ENCODE measurements at regions not wholly inside any gene's neighbourhood (a gene's known extent, or its start where the extent isn't known, plus 50 kb on each side); places are given as distances from the start of the nearest gene placed in this dataset.
"Not testable (repeated sequence)": the region's sequence is repeated elsewhere in the genome, so short reads cannot be mapped to it uniquely, and the experiment has no call there.

DNA sequence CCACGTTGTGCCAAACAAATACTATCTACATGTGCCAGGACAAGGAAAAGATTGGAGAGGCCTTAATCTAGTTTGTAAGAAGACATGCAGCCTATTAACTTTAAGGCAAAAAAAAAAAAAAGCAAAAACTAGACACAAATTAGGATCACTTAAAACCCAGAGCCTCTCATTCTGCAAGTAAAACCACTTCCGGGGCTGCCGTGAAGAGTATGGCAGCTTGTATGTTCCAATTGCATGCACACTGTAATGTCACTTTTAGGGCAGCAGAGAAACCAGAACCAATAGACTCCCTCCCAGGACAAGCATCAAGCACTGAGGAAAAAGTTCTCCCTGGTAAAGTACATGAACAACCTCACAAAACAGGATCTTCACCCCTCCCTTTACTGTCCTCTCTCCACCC lies 70.6 kb downstream of the RSL24D1 start:
- no peak for DNase-seq (ENCODE audit: low read depth)

DNA sequence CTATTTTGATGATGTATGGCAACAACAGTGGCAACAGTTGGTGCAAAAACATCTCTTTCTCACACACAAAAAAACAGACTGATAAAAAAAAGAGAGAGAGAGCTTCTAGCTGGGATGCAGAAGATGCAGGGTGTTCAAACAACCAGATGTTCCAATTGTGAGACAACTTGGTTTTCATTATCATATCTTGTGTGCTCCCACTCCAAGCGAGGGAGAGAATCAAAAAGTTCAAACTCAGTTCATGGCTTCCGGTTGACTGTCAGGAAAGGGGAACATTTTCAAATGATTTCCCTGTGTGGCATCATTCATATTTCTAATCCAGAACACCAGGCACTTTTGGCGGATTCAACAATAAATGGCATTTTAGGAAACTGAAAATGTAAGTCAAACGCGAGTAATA lies 72.1 kb downstream of the RSL24D1 start:
- no peak for DNase-seq (ENCODE audit: low read depth)

DNA sequence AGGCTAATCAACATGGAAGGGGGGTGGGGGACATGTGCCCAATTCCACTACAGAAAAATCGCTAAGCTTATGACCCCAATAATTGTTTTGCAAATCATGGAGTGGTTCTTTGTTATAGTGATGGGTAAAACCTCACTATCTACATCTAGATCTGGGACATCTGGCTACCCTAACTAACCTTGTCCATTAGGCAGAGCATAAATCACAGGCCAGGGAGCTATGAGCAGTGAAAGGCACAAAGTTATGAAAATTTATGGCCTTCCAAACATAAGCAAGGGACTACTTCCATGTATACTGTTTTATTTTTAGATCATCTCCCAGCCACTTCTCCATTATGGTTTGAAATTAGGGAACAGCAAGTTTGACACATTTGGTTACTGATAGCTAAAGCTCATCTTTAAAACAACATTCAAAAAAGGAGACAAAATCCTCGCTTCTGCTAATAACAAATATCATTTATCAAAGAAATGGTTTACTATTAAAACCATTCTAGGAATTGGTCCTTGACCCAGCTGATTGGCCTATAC lies 78.3 kb downstream of the RSL24D1 start:
- no peak for DNase-seq (ENCODE audit: low read depth)

DNA sequence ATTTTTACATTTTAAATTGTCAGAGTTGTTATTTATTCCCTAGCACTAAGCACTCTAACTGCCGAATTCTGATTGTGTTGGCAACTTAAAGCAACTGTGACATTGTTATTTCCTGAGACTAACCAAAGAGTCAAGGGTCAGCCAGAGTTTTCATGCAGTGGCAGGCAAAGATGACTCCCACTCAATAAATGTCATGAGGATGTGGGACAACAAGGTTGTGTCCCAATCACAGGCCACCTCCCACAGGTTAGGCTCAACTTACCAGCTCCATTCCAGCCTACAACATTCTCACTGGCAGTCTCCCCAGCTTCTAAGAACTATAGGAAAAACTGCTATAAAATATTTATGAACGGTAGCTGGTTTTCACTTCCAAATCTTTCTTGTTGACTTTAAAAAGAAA lies 80.1 kb downstream of the RSL24D1 start:
- DNase-seq (ENCODE audit: low read depth) = no peak

DNA sequence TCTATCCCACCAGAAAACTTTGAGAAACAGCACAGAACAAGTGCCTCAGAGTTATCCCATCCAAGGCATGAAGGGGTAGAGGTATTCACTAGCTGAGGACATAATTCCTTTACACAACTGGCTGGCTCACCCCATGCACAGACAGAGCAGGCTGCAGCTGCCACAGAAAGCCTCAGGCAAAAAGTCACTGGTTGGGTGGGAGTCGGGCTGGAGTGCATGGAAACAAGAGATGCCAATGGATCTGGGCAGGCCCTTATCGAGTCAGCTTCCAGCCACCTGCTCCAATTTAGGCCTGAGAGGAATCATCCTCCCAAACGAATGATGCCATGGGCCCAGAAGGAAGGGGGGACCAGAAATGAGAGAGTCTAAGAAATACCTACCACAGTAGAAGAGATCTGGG lies 83.0 kb downstream of the RSL24D1 start:
- DNase-seq (ENCODE audit: low read depth) = no peak

DNA sequence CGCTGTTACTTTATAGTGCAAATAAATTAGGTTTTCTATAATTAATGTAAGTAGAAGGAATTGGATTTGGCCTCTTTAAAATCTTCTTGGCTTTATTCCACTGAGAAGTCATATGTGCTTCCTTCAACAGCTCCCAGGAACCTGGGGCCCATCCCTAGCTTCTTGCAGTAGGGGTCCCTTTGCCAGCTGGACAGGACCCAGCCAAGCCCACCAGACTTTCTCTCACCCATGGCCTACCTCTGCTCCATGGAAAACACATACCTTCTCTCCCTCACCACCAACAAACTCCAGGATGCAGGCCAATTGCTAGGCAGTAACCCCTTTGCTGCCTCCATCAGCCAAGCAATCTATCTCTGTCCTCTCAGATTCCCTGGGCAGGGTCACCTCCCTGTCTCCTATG lies 84.0 kb downstream of the RSL24D1 start:
- DNase-seq (ENCODE audit: low read depth) = no peak

DNA sequence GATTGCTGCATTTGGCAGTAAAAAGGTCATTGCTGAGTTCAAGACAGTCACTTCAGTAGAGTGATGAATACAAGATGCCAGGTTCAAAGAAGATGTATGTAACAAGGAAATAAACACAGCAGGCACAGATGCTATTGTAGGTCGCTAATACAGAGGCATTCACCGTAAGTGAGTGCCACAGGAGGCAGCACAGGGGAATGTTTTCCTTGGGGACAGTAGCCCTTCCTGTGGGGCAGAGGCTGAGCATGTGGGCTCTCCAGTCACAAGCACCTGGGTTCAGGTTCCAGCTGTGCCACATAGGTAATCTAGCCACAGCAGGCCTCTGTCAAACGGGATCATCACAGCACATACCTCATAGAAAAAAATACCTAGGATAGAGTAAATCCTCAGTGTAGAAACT lies 86.3 kb downstream of the RSL24D1 start:
- no peak for DNase-seq (ENCODE audit: low read depth)

DNA sequence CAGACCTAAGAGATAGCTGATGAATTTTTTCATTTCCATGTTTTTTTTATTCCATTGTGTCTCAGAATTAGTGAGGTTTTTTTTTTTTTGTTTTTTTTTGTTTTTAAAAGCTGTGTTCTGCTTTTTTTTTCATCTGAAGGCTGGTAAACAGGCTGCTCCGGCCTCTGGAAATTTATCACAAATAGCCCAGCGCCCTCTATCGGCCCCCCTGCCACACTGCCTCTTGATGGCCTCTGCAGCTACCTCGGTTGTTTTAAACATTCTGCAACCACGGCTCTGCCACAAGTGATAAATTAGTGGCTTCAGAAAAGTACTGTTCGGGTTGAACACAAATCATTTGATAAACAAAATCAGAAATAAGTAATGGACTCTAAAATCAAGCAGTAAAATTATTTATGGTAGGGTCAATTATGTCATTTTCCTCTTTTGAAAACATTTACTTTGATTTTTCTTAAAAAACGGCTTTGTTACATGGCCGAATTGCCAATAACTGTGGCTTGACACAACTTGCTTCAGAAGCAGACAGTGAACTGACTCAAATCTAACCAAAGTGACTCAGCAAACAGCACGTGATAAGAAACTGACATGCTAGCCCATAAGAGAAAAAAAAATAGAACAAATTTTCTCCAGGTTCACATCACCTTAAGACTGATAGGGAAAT lies 87.8 kb downstream of the RSL24D1 start:
- peak; percentile 43 for DNase-seq (ENCODE audit: low read depth)

DNA sequence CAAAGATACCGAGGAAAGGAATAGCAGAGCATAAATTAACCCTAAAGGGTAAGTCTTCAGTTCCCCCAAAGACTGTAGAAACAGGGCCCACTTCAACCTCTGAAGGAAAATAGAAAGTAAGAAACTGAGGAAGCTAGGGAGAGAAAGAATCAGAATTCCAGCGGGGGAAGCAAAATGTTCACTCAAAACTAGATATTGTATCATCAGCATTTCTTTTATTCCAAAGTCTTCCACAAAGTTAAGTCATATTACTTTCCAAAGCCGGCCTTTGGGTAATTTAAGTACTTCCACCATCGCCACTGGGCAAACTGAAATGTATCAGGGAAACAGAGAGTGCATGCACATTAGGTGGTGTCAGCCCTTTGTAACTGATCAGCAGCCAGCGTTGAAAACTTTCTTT lies 88.3 kb downstream of the RSL24D1 start:
- no peak for DNase-seq (ENCODE audit: low read depth)

DNA sequence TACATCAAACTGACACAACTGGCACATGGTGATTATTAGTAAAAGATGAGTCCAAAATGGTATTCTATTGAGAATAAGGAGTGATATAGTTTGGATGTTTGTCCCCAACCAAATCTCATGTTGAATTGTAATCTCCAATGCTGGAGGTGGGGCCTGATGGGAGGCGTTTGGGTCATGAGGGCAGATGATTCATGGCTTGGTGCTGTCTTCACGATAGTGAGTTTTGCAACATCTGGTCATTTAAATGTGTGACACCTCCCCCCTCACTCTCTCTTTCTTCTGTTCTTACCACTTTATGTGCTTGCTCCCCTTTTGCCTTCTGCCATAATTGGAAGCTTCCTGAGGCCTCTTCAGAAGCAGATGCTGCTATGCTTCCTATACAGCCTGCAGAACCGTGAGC lies 90.6 kb downstream of the RSL24D1 start:
- DNase-seq (ENCODE audit: low read depth) = peak; percentile 1

DNA sequence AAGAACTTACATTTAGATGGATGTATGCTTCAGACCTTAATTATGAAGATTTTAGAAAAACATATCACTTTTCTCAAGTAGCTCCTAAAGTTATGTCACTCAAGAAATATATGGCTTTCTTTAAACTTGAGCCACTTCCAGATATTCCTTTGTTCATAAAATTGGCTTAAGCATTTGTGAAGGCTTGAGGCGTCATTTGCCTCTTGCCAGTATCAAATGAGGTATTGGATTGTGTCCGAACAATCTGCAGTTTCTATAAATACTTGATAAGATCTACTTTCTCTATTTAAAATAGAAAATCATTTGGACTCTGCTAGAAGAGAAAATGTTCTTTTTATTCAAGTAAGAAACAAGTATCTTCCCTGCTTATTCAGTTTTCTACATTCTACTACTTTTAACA lies 102.6 kb downstream of the RSL24D1 start:
- no peak for DNase-seq (ENCODE audit: low read depth)

DNA sequence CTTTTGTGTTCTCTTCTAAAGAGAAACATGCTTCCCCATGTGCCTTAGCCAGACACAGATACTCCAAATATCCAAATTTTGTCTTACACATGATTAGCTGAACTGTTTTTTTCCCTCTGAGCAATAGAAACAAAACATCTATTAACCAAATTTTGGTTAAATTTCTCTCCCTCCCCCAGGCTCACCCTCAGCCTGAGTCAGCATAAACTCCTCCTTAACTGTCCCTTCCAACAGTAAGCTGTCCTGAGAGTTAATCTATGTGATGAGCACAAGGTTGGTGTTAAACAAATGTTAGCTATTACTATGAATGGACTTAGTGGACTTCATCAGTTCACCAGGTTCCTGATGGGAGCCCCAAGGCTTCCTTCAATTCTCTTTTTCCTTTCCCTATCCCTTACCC lies 108.5 kb downstream of the RSL24D1 start:
- DNase-seq (ENCODE audit: low read depth) = no peak

DNA sequence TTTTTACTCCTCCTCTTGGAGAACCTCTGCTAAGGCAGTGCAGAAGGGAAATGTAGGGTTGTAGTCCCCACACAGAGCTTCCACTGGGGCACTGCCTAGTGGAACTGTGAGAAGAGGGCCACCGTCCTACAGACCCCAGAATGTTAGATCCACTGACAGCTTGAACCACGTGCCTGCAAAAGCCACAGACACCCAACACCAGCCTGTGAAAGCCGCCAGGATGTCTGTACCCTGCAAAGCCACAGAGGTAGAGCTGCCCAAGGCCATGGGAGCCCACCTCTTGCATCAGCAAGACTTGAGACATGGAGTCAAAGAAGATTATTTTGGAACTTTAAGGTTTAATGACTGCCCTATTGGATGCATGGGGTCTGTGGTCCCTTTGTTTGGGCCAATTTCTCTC lies 112.1 kb downstream of the RSL24D1 start:
- DNase-seq (ENCODE audit: low read depth) = no peak

DNA sequence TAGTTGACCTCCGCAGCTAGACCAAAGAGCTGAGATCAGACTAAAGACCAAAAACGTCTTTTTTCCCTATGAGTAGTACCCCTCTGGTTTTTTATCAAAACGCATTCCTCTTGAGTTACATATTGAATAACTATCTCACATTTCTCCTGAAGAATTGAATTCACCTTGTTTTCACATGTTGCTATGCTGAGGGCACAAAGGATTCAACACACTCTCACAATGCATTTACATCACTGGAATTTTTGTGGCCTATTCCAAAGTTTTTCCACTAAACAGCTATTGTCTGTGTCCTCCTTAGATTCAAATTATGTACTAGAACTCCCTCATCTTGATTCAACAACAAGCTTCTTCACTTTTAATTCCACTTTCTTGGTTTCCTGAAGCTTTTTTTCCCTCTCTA lies 112.5 kb downstream of the RSL24D1 start:
- DNase-seq (ENCODE audit: low read depth) = no peak

DNA sequence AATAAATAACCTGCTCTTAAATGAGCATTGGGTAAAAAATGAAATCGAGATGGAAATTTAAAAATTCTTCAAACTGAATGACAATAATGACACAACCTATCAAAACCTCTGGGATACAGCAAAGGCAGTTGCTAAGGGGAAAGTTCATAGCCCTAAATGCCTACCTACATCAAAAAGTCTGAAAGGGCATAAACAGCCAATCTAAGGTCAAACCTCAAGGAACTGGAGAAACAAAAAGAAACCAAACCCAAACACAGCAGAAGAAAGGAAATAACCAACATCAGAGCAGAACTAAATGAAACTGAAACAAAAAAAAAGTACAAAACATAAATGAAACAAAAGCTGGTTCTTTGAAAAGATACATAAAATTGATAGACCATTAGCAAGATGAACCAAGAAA lies 119.7 kb downstream of the RSL24D1 start:
- DNase-seq (ENCODE audit: low read depth) = not testable (repeated sequence)

DNA sequence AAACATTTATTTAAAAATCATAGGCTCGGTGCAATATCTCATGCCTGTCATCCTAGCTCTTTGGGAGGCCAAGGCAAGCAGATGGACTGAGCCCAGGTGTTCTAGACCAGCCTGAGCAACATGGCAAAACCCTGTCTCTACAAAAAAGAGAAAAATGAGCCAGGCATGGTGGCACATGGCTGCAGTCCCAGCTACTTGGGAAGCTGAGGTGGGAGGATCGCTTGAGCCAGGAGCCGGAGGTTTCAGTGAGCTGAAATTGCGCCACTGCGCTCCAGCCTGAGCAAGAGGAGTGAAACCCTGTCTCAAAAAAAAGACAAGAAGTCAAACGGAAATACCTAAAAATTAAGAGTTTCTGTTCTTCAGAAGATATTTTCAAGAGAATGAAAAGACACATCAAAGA lies 122.3 kb downstream of the RSL24D1 start:
- no peak for DNase-seq (ENCODE audit: low read depth)

DNA sequence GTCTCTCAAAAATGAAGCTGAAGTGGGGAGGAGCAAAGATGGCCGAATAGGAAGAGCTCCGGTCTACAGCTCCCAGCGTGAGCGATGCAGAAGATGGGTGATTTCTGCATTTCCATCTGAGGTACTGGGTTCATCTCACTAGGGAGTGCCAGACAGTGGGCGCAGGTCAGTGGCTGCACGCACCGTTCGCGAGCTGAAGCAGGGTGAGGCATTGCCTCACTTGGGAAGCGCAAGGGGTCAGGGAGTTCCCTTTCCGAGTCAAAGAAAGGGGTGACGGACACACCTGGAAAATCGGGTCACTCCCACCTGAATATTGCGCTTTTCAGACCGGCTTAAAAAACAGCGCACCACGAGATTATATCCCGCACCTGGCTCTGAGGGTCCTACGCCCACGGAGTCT lies 132.8 kb downstream of the RSL24D1 start:
- not testable (repeated sequence) for DNase-seq (ENCODE audit: low read depth)

DNA sequence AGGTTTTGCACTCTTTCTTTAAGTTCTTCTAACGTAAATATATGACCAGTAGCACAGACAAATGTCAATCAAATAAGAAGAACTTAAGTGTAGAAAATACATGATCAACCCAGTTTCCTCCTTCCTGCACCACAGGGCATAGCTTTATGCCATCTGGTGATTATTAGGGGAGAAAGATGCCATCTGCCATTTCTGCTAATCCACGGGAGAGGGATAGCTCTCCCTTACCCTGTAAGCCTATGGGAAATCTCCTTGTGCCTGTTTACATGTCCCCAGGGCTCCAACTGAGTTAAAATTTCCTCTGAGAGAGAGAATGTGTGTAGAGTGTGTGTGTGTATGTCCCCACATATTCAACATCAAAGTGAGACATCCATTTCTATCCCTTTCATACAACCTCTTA lies 135.9 kb downstream of the RSL24D1 start:
- DNase-seq (ENCODE audit: low read depth) = no peak

DNA sequence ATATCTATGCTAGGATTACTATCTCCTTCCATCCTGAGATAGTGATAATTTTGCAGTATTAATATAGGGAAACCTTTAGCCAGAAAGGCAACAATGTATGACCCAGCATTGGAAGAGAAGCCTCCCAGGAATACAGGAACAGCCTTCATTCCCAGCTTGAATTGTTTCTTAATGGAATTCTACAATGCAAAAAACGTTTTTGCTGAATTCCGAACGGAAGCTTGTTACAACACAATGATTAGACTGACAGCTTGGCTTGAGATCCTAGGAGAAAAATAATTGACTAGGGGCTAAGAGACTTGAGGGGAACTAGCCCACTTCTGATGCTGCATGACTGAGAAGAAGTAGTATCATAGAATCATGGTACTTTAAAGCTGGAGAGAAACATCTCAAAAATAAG lies 140.2 kb downstream of the RSL24D1 start:
- no peak for DNase-seq (ENCODE audit: low read depth)

DNA sequence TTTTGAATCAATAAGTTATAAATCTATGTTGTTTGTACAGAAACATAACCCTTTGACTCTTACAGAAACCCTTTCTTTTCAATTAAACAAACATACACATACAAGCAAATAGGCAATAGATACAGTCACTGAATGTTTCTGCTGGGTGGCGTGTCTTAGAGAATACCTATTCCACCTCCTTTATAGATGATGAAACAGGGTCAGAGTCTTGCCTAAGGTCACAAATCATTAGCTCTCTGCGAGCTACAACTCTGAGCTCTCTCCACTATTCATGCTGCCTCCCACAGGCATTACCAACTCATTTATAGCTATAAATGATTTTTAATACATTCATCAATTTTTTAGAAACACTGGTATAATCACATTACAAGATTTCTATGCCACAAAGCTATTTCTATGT lies 152.6 kb downstream of the RSL24D1 start:
- DNase-seq (ENCODE audit: low read depth) = no peak

DNA sequence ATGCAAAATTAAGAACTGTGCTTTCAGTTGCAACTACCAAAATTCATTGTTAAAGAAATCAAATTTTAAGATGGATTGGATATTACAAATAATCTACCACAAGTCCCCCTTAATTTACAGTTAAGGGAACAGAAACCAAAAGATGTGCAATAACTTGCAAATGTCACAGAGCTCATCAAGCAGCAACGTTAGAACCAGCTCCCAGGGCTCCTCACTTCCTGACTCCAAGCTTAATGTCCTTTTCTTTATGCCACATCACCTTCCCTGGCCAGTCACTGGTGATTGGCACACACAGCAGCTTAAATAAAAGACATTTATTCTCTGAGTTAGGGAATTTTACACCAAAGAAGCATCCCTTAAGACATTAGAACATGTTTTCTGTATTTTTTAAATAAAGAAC lies 159.7 kb downstream of the RSL24D1 start:
- no peak for DNase-seq (ENCODE audit: low read depth)

DNA sequence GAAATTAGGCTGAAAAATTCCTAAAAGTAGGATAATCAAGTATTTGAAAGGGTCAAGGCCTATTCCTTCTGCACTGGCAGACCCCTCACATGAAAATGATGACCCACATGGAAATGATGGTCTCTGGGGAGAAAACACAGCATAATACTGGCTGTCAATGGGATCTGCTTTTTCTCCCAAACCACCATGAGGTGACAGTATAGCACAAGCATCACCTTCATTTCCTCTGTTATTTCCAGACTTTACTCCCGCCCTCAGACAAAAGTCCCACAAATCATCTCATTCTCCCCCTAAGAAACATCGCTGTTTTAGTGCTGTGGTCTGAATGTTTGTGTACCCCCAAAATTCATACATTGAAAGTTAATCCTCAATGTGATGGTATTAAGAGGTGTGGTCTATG lies 161.0 kb downstream of the RSL24D1 start:
- no peak for DNase-seq (ENCODE audit: low read depth)

DNA sequence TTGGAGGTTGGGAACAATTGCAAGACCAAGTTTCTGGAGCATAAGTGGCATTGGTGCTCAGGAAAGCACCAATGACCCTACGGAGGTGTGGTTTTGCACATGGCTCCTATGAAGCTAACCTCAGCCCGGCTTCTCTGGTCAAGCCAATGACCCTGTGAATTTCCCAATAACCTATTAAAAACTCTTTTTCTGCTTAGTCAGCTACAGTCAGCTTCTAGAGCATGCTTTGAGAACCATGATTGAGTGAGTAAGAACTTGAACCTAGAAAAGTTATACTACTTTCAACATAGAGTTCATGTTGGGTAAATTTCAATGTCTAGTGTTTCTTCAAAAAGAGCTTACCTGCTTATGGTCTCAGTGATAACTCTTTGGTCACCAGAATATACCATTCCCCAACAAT lies 163.2 kb downstream of the RSL24D1 start:
- DNase-seq (ENCODE audit: low read depth) = no peak

DNA sequence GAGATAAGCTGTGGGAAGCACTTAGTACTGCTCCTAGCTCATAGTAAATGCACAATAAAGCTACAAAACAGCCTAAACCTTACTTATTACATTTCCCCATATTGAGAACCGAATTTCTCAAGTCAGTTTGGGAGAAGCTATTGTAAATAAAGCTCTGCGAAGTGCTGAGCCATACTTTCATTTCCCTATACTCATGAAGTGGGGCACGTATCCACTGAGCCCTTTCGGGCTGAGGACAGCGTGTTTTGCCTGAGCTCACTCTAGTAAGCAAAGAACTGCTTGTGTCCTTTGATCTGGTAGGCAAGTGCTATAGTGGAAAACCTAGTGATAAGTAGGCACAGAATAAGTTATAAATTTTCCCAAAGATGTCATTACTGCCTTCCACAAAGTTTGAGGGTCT lies 165.0 kb downstream of the RSL24D1 start:
- DNase-seq (ENCODE audit: low read depth) = no peak

DNA sequence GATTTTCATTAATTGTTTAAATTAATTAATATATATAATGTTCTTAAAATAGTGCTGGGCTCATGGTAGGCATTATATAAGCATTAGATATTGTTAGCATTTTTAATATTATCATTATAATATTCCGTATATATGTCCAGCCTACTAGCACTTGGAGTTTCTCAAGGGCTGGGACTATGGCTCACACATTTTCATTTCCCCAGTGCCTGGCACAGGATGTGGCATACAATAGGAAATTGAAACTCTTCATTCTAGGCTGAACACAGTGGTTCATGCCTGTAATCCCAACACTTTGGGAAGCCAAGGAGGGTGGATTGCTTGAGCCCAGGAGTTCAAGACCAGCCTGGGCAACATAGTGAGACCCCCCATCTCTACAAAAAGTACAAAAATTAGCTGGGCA lies 170.4 kb downstream of the RSL24D1 start:
- no peak for DNase-seq (ENCODE audit: low read depth)

Measured in amniotic epithelial cell (primary cell).